Heart left ventricle (tissue), 13 donors: ENCODE measurements at regions not wholly inside any gene's neighbourhood (a gene's known extent, or its start where the extent isn't known, plus 50 kb on each side); places are given as distances from the start of the nearest gene placed in this dataset.

Experiments used
- CTCF ChIP-seq, 12 donors: fragments of 200-600 bp; sonication (generic) in 4 of 12; IDR thresholded peaks; one replicate each; pipeline versions ENCODE4 v1.5.0 to v1.8.0; 2018 to 2022; ENCODE audit warnings: antibody characterized with exemption in 12 of 12, mild to moderate bottlenecking in 5 of 12
- POLR2A ChIP-seq, 2 donors: fragments of 450-650 bp; IDR thresholded peaks; one replicate each; pipeline ENCODE4 v1.6.1; 2017; ENCODE audit warnings: antibody characterized with exemption in 2 of 2, mild to moderate bottlenecking in 2 of 2, moderate library complexity in 2 of 2
- donor health status: ischemic (EF 13 %, LVEDD 7.1; RV severe dilation, severe dysfunction).
- donor health status: DM: no; HTN: yes; CAD: no.
- donor health status: DM: no; HTN: no; CAD: no.
- donor health status: ischemic (EF 25% LVEDD 6.9; RV normal size, moderate dysfunction).
- donor health status: ischemic (EF 25% LVEDD 5.7; RV mildly dilated, moderate dysfunction).
- donor health status: ischemic (EF 35%, LVEDD 5.7; RV mildly dilated, moderate dysfunction).
- donor health status: nonischemic (EF 11% LVEDD 7.7; RV severe dilation, severe dysfunction).
- donor health status: DM: yes; HTN: yes; CAD: no.
- donor health status: PGD.
- donor health status: ischemic (EF 29% LVEDD 5.4; RV normal size, mild dysfunction).
- donor health status: nonischemic (EF 23%, LVEDD 6.1; RV moderate dilation, normal function).

GRCh38 chr12:41980390-41980789 lies 164.3 kb downstream of the GXYLT1 start:
- TF ChIP-seq CTCF (IDR thresholded peaks at IDR 0.05), result no peak
- no peak for TF ChIP-seq POLR2A (IDR thresholded peaks at IDR 0.05)
